ENCODE measurements at regions not wholly inside any gene's neighbourhood (a gene's known extent, or its start where the extent isn't known, plus 50 kb on each side); places are given as distances from the start of the nearest gene placed in this dataset.

DNA sequence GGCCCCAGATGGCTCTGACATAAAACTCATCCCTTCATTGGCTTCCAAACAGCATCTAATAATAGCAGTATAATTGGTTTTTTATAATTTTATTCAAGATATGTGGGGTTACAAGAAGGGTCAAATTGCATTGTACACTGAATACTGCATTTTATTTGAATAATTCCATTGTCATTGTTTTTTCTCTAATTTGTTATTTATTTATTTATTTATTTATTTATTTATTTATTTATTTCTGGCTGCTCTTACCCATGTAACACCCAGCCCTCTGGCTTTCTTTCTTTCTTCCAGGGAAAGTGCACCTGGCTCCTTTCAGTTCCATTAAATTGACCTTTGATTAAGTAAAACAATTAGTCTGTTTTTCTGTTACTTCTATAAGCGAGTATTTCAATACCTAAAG lies 210.1 kb downstream of the CDH9 start:
- H3K79me2 ChIP-seq (ENCODE audit: control insufficient read depth, insufficient read depth, low read length): no peaks in the 10 kb centered on the region
- no peaks in the 10 kb centered on the region for H4K20me1 ChIP-seq (ENCODE audit: control insufficient read depth, insufficient read depth)
- H3K27ac ChIP-seq (ENCODE audit: control insufficient read depth, insufficient read depth): no peak overlapping the region
- ChIA-PET POLR2A (no interaction called here), SMC1A (ENCODE audit: uncharacterized antibody, unreplicated experiment) (no interaction called here), RAD21 (ENCODE audit: unreplicated experiment) (no interaction called here), CTCF (no interaction called here)
- no peak overlapping the region for H3K4me3 ChIP-seq
- DNase-seq (ENCODE audit: low read depth, low spot score): no peak
- intact Hi-C loops (cut with micrococcal nuclease; ENCODE audit: unreplicated experiment) (no loop called here), in situ Hi-C loops (cut with MboI) (no loop called here)
- WGBS (ENCODE audit: insufficient coverage, insufficient replicate concordance, low lambda C conversion rate, missing lambda C conversion rate): 0% methylated on average over 1 of the region's 1 CpG
- TF ChIP-seq GATAD2B (conservative IDR thresholded peaks at IDR 0.05; ENCODE audit: low read depth) (no peak), POLR2AphosphoS2 (IDR thresholded peaks at IDR 0.05; ENCODE audit: low read depth, low read length) (no peak), ZNF217 (IDR thresholded peaks at IDR 0.05) (no peak), BRCA1 (IDR thresholded peaks at IDR 0.05; ENCODE audit: low read depth, low read length) (no peak), ATF7 (IDR thresholded peaks at IDR 0.05; ENCODE audit: low read depth) (no peak), RAD21 (IDR thresholded peaks at IDR 0.05; ENCODE audit: insufficient read depth, low read depth, low read length) (no peak), SIN3A (IDR thresholded peaks at IDR 0.05; ENCODE audit: low read depth, low read length) (no peak), PML (IDR thresholded peaks at IDR 0.05; ENCODE audit: low read length) (no peak), EED (IDR thresholded peaks at IDR 0.05; ENCODE audit: low read depth) (no peak), EP300 (IDR thresholded peaks at IDR 0.05; ENCODE audit: borderline replicate concordance in 1 of 2, control insufficient read depth in 1 of 2, low read depth in 2 of 2, low read length in 2 of 2) (no peak), MEF2A (IDR thresholded peaks at IDR 0.05; ENCODE audit: insufficient read depth, low read depth, low read length) (no peak), CREB1 (IDR thresholded peaks at IDR 0.05; ENCODE audit: low read depth) (no peak), FOS (IDR thresholded peaks at IDR 0.05; ENCODE audit: borderline replicate concordance, extremely low read depth, insufficient read length) (no peak), TARDBP (IDR thresholded peaks at IDR 0.05; ENCODE audit: borderline replicate concordance) (no peak), JUND (IDR thresholded peaks at IDR 0.05; ENCODE audit: low read depth, low read length) (no peak), NR2C2 (IDR thresholded peaks at IDR 0.05; ENCODE audit: borderline replicate concordance, control insufficient read depth, insufficient read length, low read depth) (no peak), PBX3 (IDR thresholded peaks at IDR 0.05; ENCODE audit: insufficient replicate concordance, low read depth, low read length) (no peak), NFYA (IDR thresholded peaks at IDR 0.05; ENCODE audit: borderline replicate concordance, low read depth, low read length) (no peak)
- TF ChIP-seq, protein P1, sequence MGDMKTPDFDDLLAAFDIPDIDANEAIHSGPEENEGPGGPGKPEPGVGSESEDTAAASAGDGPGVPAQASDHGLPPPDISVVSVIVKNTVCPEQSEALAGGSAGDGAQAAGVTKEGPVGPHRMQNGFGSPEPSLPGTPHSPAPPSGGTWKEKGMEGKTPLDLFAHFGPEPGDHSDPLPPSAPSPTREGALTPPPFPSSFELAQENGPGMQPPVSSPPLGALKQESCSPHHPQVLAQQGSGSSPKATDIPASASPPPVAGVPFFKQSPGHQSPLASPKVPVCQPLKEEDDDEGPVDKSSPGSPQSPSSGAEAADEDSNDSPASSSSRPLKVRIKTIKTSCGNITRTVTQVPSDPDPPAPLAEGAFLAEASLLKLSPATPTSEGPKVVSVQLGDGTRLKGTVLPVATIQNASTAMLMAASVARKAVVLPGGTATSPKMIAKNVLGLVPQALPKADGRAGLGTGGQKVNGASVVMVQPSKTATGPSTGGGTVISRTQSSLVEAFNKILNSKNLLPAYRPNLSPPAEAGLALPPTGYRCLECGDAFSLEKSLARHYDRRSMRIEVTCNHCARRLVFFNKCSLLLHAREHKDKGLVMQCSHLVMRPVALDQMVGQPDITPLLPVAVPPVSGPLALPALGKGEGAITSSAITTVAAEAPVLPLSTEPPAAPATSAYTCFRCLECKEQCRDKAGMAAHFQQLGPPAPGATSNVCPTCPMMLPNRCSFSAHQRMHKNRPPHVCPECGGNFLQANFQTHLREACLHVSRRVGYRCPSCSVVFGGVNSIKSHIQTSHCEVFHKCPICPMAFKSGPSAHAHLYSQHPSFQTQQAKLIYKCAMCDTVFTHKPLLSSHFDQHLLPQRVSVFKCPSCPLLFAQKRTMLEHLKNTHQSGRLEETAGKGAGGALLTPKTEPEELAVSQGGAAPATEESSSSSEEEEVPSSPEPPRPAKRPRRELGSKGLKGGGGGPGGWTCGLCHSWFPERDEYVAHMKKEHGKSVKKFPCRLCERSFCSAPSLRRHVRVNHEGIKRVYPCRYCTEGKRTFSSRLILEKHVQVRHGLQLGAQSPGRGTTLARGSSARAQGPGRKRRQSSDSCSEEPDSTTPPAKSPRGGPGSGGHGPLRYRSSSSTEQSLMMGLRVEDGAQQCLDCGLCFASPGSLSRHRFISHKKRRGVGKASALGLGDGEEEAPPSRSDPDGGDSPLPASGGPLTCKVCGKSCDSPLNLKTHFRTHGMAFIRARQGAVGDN (IDR thresholded peaks at IDR 0.05): no peak
- TF ChIP-seq, protein P2, sequence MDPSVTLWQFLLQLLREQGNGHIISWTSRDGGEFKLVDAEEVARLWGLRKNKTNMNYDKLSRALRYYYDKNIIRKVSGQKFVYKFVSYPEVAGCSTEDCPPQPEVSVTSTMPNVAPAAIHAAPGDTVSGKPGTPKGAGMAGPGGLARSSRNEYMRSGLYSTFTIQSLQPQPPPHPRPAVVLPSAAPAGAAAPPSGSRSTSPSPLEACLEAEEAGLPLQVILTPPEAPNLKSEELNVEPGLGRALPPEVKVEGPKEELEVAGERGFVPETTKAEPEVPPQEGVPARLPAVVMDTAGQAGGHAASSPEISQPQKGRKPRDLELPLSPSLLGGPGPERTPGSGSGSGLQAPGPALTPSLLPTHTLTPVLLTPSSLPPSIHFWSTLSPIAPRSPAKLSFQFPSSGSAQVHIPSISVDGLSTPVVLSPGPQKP (IDR thresholded peaks at IDR 0.05; ENCODE audit: low read depth, low read length): no peak
- no peak overlapping the region for H3K4me2 ChIP-seq (ENCODE audit: control insufficient read depth, insufficient read depth)
- no peaks in the 10 kb centered on the region for H3K27me3 ChIP-seq (replicated peaks in 1 of 2; ENCODE audit: control insufficient read depth in 2 of 2, insufficient read depth in 2 of 2, low read length in 1 of 2)
- ATAC-seq: no peak
- BruUV-seq (replicated peaks): no TSS peak
- no peak overlapping the region for H2AFZ ChIP-seq (ENCODE audit: control insufficient read depth, low read depth, low read length)
- H3K36me3 ChIP-seq (ENCODE audit: control insufficient read depth in 2 of 2, insufficient read depth in 2 of 2, low read length in 1 of 2): no peaks in the 10 kb centered on the region
- H3K9me3 ChIP-seq (replicated peaks; ENCODE audit: control insufficient read depth, insufficient read depth, low read length): no peaks in the 10 kb centered on the region
- no peak for FAIRE-seq
- H3K4me1 ChIP-seq (ENCODE audit: control insufficient read depth, insufficient read depth, low read length): no peaks in the 10 kb centered on the region
- no peak overlapping the region for H3K9ac ChIP-seq (ENCODE audit: control insufficient read depth, insufficient read depth, low read length)
